Hematopoietic multipotent progenitor cell treated with erythropoietin and hydrocortisone succinate and interleukin-3 and kit ligand, for 6 days (in vitro differentiated cells): ENCODE measurements at regions not wholly inside any gene's neighbourhood (a gene's known extent, or its start where the extent isn't known, plus 50 kb on each side); places are given as distances from the start of the nearest gene placed in this dataset.
"Not testable (repeated sequence)": the region's sequence is repeated elsewhere in the genome, so short reads cannot be mapped to it uniquely, and the experiment has no call there.

Source experiments
- DNase-seq: peaks from one replicate; pipeline ENCODE4 v3.0.0-alpha.2; 2015

- DNase-seq, result no peak
These were observed 184.2 kb downstream of the DMAC1 start for GRCh38 chr9:7615344-7615743.

GRCh38 chr9:7613931-7614330, 185.6 kb downstream of the DMAC1 start:
- peak; percentile 5 for DNase-seq

DNA sequence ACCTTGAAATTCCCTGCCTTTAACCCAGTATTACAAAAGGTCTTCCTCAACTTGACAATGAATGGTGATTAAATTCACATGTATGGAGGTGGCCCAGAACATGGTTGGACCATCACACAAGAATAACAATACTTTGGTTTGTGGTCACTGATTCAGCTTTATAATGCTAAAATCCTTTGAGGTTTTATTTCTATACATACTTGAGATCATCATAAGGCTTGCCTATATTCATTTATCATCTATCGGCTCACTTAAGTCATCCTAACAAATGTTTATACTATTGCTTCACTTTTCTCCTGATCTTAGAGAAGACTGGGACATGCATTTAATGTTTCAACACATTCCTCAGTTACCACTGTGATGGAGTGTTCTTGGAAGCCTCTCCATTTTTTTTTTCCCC, 191.3 kb downstream of the DMAC1 start:
- no peak for DNase-seq

GRCh38 chr9:7607421-7607820, 192.2 kb downstream of the DMAC1 start:
- no peak for DNase-seq

GRCh38 chr9:7606591-7606990, 193.0 kb downstream of the DMAC1 start:
- no peak for DNase-seq

- no peak for DNase-seq
These were observed 197.8 kb downstream of the DMAC1 start for GRCh38 chr9:7601739-7602138.

GRCh38 chr9:7597716-7598115, 201.9 kb downstream of the DMAC1 start:
- DNase-seq, result no peak

- no peak for DNase-seq
These were observed 207.0 kb downstream of the DMAC1 start for GRCh38 chr9:7592321-7593316.

- DNase-seq, result no peak
These were observed 208.1 kb downstream of the DMAC1 start for GRCh38 chr9:7591501-7591900.

GRCh38 chr9:7580568-7580967, 219.0 kb downstream of the DMAC1 start:
- no peak for DNase-seq

- DNase-seq, result no peak
These were observed 220.2 kb downstream of the DMAC1 start for GRCh38 chr9:7579351-7579750.

DNA sequence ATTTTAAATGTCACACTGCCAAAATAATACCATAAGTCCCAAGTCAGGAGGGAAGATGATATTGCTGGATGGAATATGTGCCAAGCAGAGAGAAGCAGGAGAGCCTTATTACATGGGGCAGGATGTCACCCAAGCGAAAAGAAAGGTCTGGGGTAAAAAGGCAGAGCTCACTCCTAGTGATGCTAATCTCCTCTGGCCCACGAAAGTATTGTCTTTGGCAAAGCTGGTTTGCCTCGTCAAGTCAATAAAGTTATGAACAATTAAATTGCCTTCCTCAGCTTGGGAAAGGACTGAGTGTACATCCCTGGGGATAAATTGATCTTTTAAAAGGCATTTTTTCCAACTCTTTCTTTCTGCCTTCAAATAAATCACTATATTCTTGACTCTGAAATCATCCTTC, 220.6 kb downstream of the DMAC1 start:
- DNase-seq, result no peak

GRCh38 chr9:7570107-7570720, 229.4 kb downstream of the DMAC1 start:
- peak; percentile 83 for DNase-seq

DNA sequence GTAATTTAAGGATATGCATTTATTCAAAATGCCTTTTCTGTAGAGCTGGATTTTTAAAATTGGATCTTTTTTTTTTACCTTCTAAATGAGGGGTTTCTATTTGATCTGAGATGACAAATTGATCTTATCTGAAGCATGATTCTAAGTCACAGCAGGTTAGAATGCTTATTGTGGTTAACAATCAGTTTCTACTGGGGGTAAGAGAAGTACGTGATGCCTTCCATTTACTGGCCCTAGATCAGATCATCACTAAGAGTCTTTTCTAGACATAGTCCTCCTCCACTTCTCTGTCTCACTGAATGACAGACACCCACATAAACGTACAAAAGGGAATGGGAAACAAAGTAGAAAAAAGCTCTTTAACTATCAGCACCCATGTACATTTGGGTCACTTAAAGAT, 231.9 kb downstream of the DMAC1 start:
- no peak for DNase-seq

GRCh38 chr9:7561527-7562080, 238.0 kb downstream of the DMAC1 start:
- DNase-seq, result no peak

GRCh38 chr9:7560669-7561305, 238.8 kb downstream of the DMAC1 start:
- no peak for DNase-seq

DNA sequence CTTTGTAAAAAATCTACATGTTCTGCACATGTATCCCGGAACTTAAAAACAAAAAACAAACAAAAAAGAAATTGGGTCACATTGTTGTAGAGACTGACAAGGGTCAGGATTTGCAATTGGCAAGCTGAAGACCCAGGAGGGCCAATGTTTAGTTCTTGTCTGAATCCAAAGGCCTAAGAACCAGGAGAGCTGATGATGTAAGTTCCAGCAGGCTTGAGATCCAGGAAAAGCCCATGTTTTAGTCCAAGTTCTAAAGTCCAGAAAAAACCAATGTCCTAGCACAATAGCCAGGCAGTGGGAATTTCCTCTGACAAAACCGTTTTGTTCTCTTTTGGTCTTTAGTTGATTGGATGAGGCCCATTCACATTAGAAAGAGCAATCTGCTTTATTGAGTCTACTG, 244.9 kb downstream of the DMAC1 start:
- DNase-seq, result no peak

- DNase-seq, result not testable (repeated sequence)
These were observed 246.9 kb downstream of the DMAC1 start for GRCh38 chr9:7552706-7553105.

DNA sequence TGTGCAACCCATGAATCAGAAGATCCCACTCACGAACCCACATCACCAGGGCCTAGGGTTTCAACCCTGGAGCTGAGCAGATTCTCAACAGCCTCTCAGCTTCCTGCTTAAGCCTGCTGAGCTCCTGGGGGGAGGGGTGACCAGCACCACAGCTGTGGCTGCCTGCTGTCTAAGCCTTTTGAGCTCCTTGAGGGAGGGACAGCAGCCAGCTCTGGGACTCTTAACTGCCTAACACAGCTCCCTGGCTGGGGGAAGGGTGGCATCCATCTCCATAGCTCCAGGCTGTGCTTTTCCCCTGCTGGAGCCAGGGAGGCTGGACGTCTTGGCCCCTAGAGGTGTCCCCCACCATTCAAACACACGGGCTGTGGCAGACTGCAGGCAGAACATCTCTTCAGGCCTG, 250.3 kb downstream of the DMAC1 start:
- peak; percentile 39 for DNase-seq

GRCh38 chr9:7546261-7546660, 253.3 kb downstream of the DMAC1 start:
- DNase-seq, result peak; percentile 81

GRCh38 chr9:7545371-7546165, 254.0 kb downstream of the DMAC1 start:
- DNase-seq, result no peak

DNA sequence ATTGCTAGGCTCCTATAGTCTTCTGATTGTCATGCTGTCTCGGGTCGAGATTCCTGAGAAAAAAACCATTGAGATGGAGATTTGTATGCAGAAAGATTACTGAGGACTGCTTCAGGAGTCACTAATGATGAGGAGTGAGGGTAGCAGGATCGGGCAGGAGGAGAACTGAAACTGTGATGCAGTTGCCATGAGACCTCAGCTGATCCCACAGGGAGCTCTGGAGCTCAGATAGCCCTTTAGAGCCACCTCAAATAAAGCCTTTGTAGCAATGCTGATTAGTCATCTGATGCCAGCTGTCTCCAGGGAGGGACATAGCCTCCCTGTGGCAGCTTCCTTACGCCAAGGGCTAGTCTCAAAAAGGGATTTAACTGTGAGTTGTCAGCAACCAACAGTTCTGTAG, 256.9 kb downstream of the DMAC1 start:
- no peak for DNase-seq

GRCh38 chr9:7542126-7542525, 257.5 kb downstream of the DMAC1 start:
- DNase-seq, result no peak
